IMR-90 (cell line): ENCODE measurements at regions not wholly inside any gene's neighbourhood (a gene's known extent, or its start where the extent isn't known, plus 50 kb on each side); places are given as distances from the start of the nearest gene placed in this dataset.

ENCODE experiments used
- ELK1 ChIP-seq: fragments of 150-350 bp; IDR thresholded peaks from 2 replicates; pipeline ENCODE4 v1.6.1; 2016; ENCODE audit warnings: low read depth, mild to moderate bottlenecking, low read length, moderate library complexity, borderline replicate concordance
- USF2 ChIP-seq: fragments of 150-350 bp; IDR thresholded peaks from 2 replicates; pipeline ENCODE4 v1.6.1; 2017; ENCODE audit warnings: mild to moderate bottlenecking, antibody characterized with exemption, low read length, low read depth

GRCh38 chr11:92846491-92847125, 122.8 kb upstream of the MTNR1B start:
- no peak for TF ChIP-seq USF2
- TF ChIP-seq ELK1 = no peak
